ENCODE measurements at regions not wholly inside any gene's neighbourhood (a gene's known extent, or its start where the extent isn't known, plus 50 kb on each side); places are given as distances from the start of the nearest gene placed in this dataset.

DNA sequence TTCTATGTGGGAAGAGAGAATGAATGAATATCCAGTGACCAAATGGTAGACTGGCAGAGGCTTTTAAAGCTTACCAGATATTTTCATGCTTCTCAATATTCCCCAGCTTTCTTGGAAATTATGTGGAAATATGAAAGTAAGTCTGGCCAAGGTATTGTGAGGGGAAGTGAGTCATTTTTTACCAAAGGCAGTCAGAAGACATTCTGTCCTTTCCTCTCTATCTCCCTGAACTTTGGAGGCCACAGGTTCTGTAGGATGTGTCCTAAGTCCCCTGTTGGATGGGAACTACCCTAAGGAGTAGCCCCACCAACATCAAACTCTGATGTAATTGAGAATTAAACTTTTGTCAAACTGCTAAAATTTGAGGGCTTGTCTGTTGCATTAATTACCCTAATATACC, 593.8 kb upstream of the NRSN1 start:
- TF ChIP-seq RAD21 (CRISPR knock-in tag; IDR thresholded peaks at IDR 0.05) (no peak), CTCF (CRISPR knock-in tag; IDR thresholded peaks at IDR 0.05) (no peak), MYC (CRISPR knock-in tag; IDR thresholded peaks at IDR 0.05; ENCODE audit: borderline replicate concordance) (no peak), ZSCAN30 (CRISPR knock-in tag; IDR thresholded peaks at IDR 0.05) (no peak), FOXM1 (CRISPR knock-in tag; IDR thresholded peaks at IDR 0.05) (no peak), TAF1 (CRISPR knock-in tag; IDR thresholded peaks at IDR 0.05) (no peak), POLR2A (IDR thresholded peaks at IDR 0.05; ENCODE audit: insufficient read depth in 1 of 2, low read depth in 2 of 2, low read length in 2 of 2) (no peak), ZNF883 (CRISPR knock-in tag; IDR thresholded peaks at IDR 0.05; ENCODE audit: not compliant biosample characterization) (no peak)
- TF ChIP-seq, protein P1, sequence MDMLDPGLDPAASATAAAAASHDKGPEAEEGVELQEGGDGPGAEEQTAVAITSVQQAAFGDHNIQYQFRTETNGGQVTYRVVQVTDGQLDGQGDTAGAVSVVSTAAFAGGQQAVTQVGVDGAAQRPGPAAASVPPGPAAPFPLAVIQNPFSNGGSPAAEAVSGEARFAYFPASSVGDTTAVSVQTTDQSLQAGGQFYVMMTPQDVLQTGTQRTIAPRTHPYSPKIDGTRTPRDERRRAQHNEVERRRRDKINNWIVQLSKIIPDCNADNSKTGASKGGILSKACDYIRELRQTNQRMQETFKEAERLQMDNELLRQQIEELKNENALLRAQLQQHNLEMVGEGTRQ (IDR thresholded peaks at IDR 0.05; ENCODE audit: low read depth, low read length) = no peak
- TF ChIP-seq, protein P1 (CRISPR knock-in tag; IDR thresholded peaks at IDR 0.05; ENCODE audit: borderline replicate concordance) = no peak
- TF ChIP-seq, protein P2, sequence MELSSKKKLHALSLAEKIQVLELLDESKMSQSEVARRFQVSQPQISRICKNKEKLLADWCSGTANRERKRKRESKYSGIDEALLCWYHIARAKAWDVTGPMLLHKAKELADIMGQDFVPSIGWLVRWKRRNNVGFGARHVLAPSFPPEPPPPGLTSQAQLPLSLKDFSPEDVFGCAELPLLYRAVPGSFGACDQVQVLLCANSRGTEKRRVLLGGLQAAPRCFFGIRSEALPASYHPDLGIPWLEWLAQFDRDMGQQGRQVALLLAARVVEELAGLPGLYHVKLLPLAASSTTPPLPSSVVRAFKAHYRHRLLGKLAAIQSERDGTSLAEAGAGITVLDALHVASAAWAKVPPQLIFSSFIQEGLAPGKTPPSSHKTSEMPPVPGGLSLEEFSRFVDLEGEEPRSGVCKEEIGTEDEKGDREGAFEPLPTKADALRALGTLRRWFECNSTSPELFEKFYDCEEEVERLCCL (CRISPR knock-in tag; IDR thresholded peaks at IDR 0.05; ENCODE audit: borderline replicate concordance) = no peak
- TF ChIP-seq, protein P3, sequence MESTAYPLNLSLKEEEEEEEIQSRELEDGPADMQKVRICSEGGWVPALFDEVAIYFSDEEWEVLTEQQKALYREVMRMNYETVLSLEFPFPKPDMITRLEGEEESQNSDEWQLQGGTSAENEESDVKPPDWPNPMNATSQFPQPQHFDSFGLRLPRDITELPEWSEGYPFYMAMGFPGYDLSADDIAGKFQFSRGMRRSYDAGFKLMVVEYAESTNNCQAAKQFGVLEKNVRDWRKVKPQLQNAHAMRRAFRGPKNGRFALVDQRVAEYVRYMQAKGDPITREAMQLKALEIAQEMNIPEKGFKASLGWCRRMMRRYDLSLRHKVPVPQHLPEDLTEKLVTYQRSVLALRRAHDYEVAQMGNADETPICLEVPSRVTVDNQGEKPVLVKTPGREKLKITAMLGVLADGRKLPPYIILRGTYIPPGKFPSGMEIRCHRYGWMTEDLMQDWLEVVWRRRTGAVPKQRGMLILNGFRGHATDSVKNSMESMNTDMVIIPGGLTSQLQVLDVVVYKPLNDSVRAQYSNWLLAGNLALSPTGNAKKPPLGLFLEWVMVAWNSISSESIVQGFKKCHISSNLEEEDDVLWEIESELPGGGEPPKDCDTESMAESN (CRISPR knock-in tag; conservative IDR thresholded peaks at IDR 0.05) = no peak

Measured in HepG2 (cell line).